Adrenal gland (tissue), 9 donors: ENCODE measurements at regions not wholly inside any gene's neighbourhood (a gene's known extent, or its start where the extent isn't known, plus 50 kb on each side); places are given as distances from the start of the nearest gene placed in this dataset.

ENCODE experiments used
- DNase-seq, 7 donors: peaks; one replicate each; pipeline ENCODE4 v3.0.0-alpha.2; 2019 to 2020
- H3K27ac ChIP-seq, 5 donors: fragments of 200-600 bp; sonication (generic) in 4 of 5; 1 replicate in 3 of 5; 2 replicates in 2 of 5; pipeline versions ENCODE4 v1.5.1 to v1.8.0; 2016 to 2020; ENCODE audit warnings: mild to moderate bottlenecking in 1 of 5
- H3K27me3 ChIP-seq: fragments of 200-600 bp; 2 replicates; pipeline ENCODE4 v1.8.0; 2021
- H3K36me3 ChIP-seq, 2 donors: fragments of 200-600 bp; replicated peaks in 1 of 2; 1 replicate in 1 of 2; 2 replicates in 1 of 2; pipeline versions ENCODE4 v1.5.1 to v1.8.0; 2018 to 2022
- H3K4me1 ChIP-seq, 2 donors: fragments of 200-600 bp; replicated peaks in 1 of 2; 1 replicate in 1 of 2; 2 replicates in 1 of 2; pipeline versions ENCODE4 v1.5.1 to v1.8.0; 2018 to 2021
- H3K4me3 ChIP-seq, 4 donors: fragments of 200-600 bp; sonication (generic) in 3 of 4; one replicate each; pipeline ENCODE4 v1.5.1; 2016 to 2018
- H3K9me3 ChIP-seq, 3 donors: fragments of 200-600 bp; sonication (generic) in 1 of 3; replicated peaks in 1 of 3; 1 replicate in 2 of 3; 2 replicates in 1 of 3; pipeline versions ENCODE4 v1.5.1 to v1.8.0; 2016 to 2021
- CTCF ChIP-seq, 6 experiments: fragments of 450-650 bp in 4 of 6; fragments of 200-600 bp in 2 of 6; sonication (generic) in 1 of 6; IDR thresholded peaks; 1 replicate in 5 of 6; 2 replicates in 1 of 6; pipeline versions ENCODE4 v1.5.1 to v1.8.0; 2016 to 2021; ENCODE audit warnings: antibody characterized with exemption in 6 of 6, mild to moderate bottlenecking in 2 of 6, moderate library complexity in 1 of 6
- POLR2A ChIP-seq, 2 donors: fragments of 450-650 bp; IDR thresholded peaks; one replicate each; pipeline ENCODE4 v1.6.1; 2017; ENCODE audit warnings: antibody characterized with exemption in 2 of 2, mild to moderate bottlenecking in 2 of 2, moderate library complexity in 1 of 2
- WGBS, 4 donors: extraction: QIAGEN DNeasy Blood & Tissue Kit in 2 of 4; methylation state at CpG; one replicate each; pipeline versions ENCODE4 v1.1.5 to v1.1.7; 2013 to 2017; 5-methylcytosine and 5-hydroxymethylcytosine counted together
- intact Hi-C, 2 donors: fragments of 100-400 bp; cut with DNase I; formaldehyde crosslinking; loops; one replicate each; pipeline versions ENCODE4 v1.14.1 to v1.15.0; 2022 to 2023
- donor health status: healthy with polysubstance abuse.
- donor health status: Bipolar disorder and iron deficiency.
- donor health status: DM: yes; HTN: yes; CAD: no.
- donor health status: DM: no; HTN: no; CAD: no.
- donor health status: DM: no; HTN: no; CAD: no.

- 66 to 72% (median 70%) methylated on average over 4 of the region's 4 CpGs for WGBS, 4 donors
- no peaks in the 10 kb centered on the region for H3K36me3 ChIP-seq
- intact Hi-C loops, result no loop called here
- peaks cover 6 to 44% of the 10 kb centered on the region in 2 donors for H3K4me1 ChIP-seq
- no peak overlapping the region for H3K4me3 ChIP-seq
- DNase-seq, result no peak
- TF ChIP-seq POLR2A (IDR thresholded peaks at IDR 0.05) (no peak), CTCF (IDR thresholded peaks at IDR 0.05) (no peak)
- no peaks in the 10 kb centered on the region for H3K27me3 ChIP-seq
- peak overlapping the region in 1 of 5 donors; percentile 86 for H3K27ac ChIP-seq
- H3K9me3 ChIP-seq, result no peaks in the 10 kb centered on the region
Observed at GRCh38 chr9:130782886-130783530, 52.0 kb upstream of the ABL1 start.

GRCh38 chr9:130785053-130785452 lies 50.0 kb upstream of the ABL1 start:
- peaks cover 0 to 5% (median 0%) of the 10 kb centered on the region in 3 donors for H3K9me3 ChIP-seq
- intact Hi-C loops, result no loop called here
- no peak for DNase-seq
- no peaks in the 10 kb centered on the region for H3K36me3 ChIP-seq
- H3K27ac ChIP-seq, result no peak overlapping the region
- no peak for TF ChIP-seq POLR2A (IDR thresholded peaks at IDR 0.05)
- TF ChIP-seq CTCF (IDR thresholded peaks at IDR 0.05), result no peak
- WGBS, 4 donors, result 91 to 93% (median 92%) methylated on average over 7 to 8 of the region's 8 CpGs
- no peaks in the 10 kb centered on the region for H3K27me3 ChIP-seq
- no peak overlapping the region for H3K4me3 ChIP-seq
- H3K4me1 ChIP-seq, result peaks cover 6 to 30% of the 10 kb centered on the region in 2 donors
